ENCODE measurements at regions not wholly inside any gene's neighbourhood (a gene's known extent, or its start where the extent isn't known, plus 50 kb on each side); places are given as distances from the start of the nearest gene placed in this dataset.

DNA sequence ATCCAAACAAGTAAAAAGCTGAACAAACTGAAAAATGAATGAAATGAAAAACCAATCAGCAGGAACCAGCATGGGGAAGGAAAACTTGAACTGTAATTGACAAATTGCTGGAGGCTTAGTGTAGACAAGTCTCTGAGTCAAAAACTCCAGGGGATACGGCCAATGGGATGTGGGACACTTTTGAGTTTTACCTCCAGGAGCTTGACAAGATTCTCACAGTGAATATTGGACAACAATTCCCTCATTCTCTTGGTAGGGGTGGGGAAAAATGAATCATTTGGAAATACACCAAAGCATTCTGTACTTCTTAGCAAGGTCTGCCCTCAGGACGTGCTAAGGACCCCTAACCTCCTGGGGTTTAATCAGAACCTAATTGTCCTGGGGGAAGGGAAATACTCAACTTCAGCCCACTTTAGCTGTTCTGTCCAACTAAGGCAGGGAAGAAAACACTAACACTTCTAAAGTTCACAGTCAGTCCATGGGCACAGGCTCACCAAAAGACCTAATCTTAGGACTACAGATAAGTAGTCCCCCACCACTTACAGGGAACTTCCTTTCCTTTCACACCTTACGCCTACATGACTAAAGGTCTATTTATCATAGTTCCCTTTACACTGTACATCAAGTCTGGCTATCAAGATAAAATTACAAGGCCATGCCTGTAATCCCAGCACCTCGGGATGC is 60.7 kb upstream of the CDC42BPA start:
- TF ChIP-seq CTCF (IDR thresholded peaks at IDR 0.05) (no peak), POLR2A (IDR thresholded peaks at IDR 0.05) (no peak)

Measured in thyroid gland (tissue), 4 donors.